K562 (cell line): ENCODE measurements at regions not wholly inside any gene's neighbourhood (a gene's known extent, or its start where the extent isn't known, plus 50 kb on each side); places are given as distances from the start of the nearest gene placed in this dataset.

Experiments
- ATF1 ChIP-seq, 2 experiments: fragments of 450-650 bp in 1 of 2; IDR thresholded peaks; 2 replicates each; pipeline ENCODE4 v1.6.1; 2016; ENCODE audit warnings: missing compliant biosample characterization in 1 of 2, missing genetic modification characterization in 1 of 2
- HCFC1 ChIP-seq: IDR thresholded peaks from 2 replicates; pipeline ENCODE4 v1.6.1; 2012; ENCODE audit warnings: low read depth, low read length, improper control_type of control experiment
- KLF13 ChIP-seq: fragments of 450-650 bp; IDR thresholded peaks from 2 replicates; pipeline ENCODE4 v1.6.1; 2016; ENCODE audit warnings: missing genetic modification characterization, low read depth, mild to moderate bottlenecking, missing compliant biosample characterization, moderate library complexity, borderline replicate concordance
- LARP7 ChIP-seq: fragments of 450-650 bp; IDR thresholded peaks from 2 replicates; pipeline ENCODE4 v1.6.1; 2016
- PML ChIP-seq: IDR thresholded peaks from 2 replicates; pipeline ENCODE4 v1.6.1; 2012; ENCODE audit warnings: low read length, inconsistent platforms
- RAD51 ChIP-seq: fragments of 450-650 bp; IDR thresholded peaks from 2 replicates; pipeline ENCODE4 v1.7.1; 2016; ENCODE audit warnings: low read depth, mild to moderate bottlenecking, borderline replicate concordance
- ZKSCAN8 ChIP-seq: fragments of 200-800 bp; sonication (Bioruptor generic); IDR thresholded peaks from 2 replicates; pipeline ENCODE4 v1.6.1; 2016; ENCODE audit warnings: missing genetic modification characterization, missing compliant biosample characterization
- ZNF12 ChIP-seq: sonication (generic); formaldehyde crosslinking; IDR thresholded peaks from 2 replicates; pipeline ENCODE4 v1.4.0; 2020; ENCODE audit warnings: mild to moderate bottlenecking, missing genetic modification reagents
- TF ChIP-seq, protein P1 (sequence below): fragments of 450-650 bp; formaldehyde crosslinking; IDR thresholded peaks from 2 replicates; pipeline ENCODE4 v1.4.0; 2022; ENCODE audit warnings: missing genetic modification characterization
- TF ChIP-seq, protein P2 (sequence below): IDR thresholded peaks from 2 replicates; pipeline ENCODE4 v1.6.1; 2011; ENCODE audit warnings: borderline replicate concordance, low read depth, mild to moderate bottlenecking, moderate library complexity, low read length; ENCODE audit not compliant: insufficient read depth, poor library complexity, severe bottlenecking
- TF ChIP-seq, protein P3 (sequence below): fragments of 450-650 bp; formaldehyde crosslinking; IDR thresholded peaks from 2 replicates; pipeline ENCODE4 v1.4.0; 2020; ENCODE audit warnings: mild to moderate bottlenecking, moderate library complexity
- TF ChIP-seq, protein P4 (sequence below): fragments of 450-650 bp; formaldehyde crosslinking; IDR thresholded peaks from 2 replicates; pipeline ENCODE4 v1.4.0; 2020; ENCODE audit warnings: mild to moderate bottlenecking, moderate library complexity
- TF ChIP-seq, protein P5 (sequence below): fragments of 450-650 bp; formaldehyde crosslinking; IDR thresholded peaks from 2 replicates; pipeline ENCODE4 v1.4.0; 2020; ENCODE audit warnings: mild to moderate bottlenecking, moderate library complexity
- TF ChIP-seq, protein P6 (sequence below): fragments of 250-450 bp; sonication (Bioruptor Pico); IDR thresholded peaks from 2 replicates; pipeline ENCODE4 v1.5.0; 2022; ENCODE audit warnings: mild to moderate bottlenecking

DNA sequence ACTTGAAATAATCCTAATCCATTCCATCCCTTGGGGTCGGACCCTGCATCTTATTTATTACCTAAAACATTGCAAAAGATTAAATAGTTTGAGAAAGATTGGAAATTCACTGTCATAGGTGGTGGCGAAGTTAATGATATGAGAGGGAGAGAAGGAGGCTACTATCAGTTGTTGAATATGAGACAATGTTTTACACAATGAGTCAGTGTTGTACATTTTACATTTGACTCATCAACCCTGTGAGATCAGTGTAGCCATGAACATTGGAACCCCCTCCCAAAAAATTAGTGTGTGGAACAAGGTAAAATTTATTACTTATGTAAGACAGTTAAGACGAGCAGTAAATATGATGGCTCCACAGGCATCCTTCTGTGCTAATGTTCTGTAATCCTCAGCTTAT lies 384.3 kb downstream of the MCTP2 start (continued):
- TF ChIP-seq, protein P1, sequence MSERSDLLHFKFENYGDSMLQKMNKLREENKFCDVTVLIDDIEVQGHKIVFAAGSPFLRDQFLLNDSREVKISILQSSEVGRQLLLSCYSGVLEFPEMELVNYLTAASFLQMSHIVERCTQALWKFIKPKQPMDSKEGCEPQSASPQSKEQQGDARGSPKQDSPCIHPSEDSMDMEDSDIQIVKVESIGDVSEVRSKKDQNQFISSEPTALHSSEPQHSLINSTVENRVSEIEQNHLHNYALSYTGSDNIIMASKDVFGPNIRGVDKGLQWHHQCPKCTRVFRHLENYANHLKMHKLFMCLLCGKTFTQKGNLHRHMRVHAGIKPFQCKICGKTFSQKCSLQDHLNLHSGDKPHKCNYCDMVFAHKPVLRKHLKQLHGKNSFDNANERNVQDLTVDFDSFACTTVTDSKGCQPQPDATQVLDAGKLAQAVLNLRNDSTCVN: no peak
- TF ChIP-seq RAD51 (no peak), ATF1 (CRISPR knock-in tag; IDR thresholded peaks at IDR 0.05) (no peak), ATF1 (tag; IDR thresholded peaks at IDR 0.05) (no peak), PML (no peak), ZKSCAN8 (CRISPR knock-in tag) (no peak), LARP7 (no peak), ZNF12 (CRISPR knock-in tag) (no peak), HCFC1 (no peak), KLF13 (tag) (no peak)
- TF ChIP-seq, protein P2, sequence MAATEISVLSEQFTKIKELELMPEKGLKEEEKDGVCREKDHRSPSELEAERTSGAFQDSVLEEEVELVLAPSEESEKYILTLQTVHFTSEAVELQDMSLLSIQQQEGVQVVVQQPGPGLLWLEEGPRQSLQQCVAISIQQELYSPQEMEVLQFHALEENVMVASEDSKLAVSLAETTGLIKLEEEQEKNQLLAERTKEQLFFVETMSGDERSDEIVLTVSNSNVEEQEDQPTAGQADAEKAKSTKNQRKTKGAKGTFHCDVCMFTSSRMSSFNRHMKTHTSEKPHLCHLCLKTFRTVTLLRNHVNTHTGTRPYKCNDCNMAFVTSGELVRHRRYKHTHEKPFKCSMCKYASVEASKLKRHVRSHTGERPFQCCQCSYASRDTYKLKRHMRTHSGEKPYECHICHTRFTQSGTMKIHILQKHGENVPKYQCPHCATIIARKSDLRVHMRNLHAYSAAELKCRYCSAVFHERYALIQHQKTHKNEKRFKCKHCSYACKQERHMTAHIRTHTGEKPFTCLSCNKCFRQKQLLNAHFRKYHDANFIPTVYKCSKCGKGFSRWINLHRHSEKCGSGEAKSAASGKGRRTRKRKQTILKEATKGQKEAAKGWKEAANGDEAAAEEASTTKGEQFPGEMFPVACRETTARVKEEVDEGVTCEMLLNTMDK: no peak
- TF ChIP-seq, protein P3, sequence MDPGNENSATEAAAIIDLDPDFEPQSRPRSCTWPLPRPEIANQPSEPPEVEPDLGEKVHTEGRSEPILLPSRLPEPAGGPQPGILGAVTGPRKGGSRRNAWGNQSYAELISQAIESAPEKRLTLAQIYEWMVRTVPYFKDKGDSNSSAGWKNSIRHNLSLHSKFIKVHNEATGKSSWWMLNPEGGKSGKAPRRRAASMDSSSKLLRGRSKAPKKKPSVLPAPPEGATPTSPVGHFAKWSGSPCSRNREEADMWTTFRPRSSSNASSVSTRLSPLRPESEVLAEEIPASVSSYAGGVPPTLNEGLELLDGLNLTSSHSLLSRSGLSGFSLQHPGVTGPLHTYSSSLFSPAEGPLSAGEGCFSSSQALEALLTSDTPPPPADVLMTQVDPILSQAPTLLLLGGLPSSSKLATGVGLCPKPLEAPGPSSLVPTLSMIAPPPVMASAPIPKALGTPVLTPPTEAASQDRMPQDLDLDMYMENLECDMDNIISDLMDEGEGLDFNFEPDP (CRISPR knock-in tag): no peak
- TF ChIP-seq, protein P4, sequence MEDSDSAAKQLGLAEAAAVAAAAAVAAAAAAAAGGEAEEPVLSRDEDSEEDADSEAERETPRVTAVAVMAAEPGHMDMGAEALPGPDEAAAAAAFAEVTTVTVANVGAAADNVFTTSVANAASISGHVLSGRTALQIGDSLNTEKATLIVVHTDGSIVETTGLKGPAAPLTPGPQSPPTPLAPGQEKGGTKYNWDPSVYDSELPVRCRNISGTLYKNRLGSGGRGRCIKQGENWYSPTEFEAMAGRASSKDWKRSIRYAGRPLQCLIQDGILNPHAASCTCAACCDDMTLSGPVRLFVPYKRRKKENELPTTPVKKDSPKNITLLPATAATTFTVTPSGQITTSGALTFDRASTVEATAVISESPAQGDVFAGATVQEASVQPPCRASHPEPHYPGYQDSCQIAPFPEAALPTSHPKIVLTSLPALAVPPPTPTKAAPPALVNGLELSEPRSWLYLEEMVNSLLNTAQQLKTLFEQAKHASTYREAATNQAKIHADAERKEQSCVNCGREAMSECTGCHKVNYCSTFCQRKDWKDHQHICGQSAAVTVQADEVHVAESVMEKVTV (CRISPR knock-in tag): no peak
- TF ChIP-seq, protein P5, sequence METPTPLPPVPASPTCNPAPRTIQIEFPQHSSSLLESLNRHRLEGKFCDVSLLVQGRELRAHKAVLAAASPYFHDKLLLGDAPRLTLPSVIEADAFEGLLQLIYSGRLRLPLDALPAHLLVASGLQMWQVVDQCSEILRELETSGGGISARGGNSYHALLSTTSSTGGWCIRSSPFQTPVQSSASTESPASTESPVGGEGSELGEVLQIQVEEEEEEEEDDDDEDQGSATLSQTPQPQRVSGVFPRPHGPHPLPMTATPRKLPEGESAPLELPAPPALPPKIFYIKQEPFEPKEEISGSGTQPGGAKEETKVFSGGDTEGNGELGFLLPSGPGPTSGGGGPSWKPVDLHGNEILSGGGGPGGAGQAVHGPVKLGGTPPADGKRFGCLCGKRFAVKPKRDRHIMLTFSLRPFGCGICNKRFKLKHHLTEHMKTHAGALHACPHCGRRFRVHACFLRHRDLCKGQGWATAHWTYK (CRISPR knock-in tag): no peak
- TF ChIP-seq, protein P6, sequence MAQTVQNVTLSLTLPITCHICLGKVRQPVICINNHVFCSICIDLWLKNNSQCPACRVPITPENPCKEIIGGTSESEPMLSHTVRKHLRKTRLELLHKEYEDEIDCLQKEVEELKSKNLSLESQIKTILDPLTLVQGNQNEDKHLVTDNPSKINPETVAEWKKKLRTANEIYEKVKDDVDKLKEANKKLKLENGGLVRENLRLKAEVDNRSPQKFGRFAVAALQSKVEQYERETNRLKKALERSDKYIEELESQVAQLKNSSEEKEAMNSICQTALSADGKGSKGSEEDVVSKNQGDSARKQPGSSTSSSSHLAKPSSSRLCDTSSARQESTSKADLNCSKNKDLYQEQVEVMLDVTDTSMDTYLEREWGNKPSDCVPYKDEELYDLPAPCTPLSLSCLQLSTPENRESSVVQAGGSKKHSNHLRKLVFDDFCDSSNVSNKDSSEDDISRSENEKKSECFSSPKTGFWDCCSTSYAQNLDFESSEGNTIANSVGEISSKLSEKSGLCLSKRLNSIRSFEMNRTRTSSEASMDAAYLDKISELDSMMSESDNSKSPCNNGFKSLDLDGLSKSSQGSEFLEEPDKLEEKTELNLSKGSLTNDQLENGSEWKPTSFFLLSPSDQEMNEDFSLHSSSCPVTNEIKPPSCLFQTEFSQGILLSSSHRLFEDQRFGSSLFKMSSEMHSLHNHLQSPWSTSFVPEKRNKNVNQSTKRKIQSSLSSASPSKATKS: no peak
